ENCODE measurements at regions not wholly inside any gene's neighbourhood (a gene's known extent, or its start where the extent isn't known, plus 50 kb on each side); places are given as distances from the start of the nearest gene placed in this dataset.

GRCh38 chr22:34588871-34589545 is 476.9 kb upstream of the ISX start:
- ChIA-PET POLR2A (no interaction called here), CTCF (no interaction called here)
- ATAC-seq (ENCODE audit: low read depth) (no peak), DNase-seq (no peak)
- Mint-ChIP-seq H3K36me3 (ENCODE audit: low read depth) (no peaks in the 10 kb centered on the region), H3K27me3 (no peaks in the 10 kb centered on the region), H3K4me3 (no peak overlapping the region), H3K4me1 (no peaks in the 10 kb centered on the region), H3K9me3 (no peaks in the 10 kb centered on the region), H3K27ac (no peak overlapping the region)
- intact Hi-C loops (cut with micrococcal nuclease), result no loop called here
- no peak for TF ChIP-seq CTCF (IDR thresholded peaks at IDR 0.05)

- no peak for TF ChIP-seq CTCF (IDR thresholded peaks at IDR 0.05)
- DNase-seq, result no peak
- H3K36me3 Mint-ChIP-seq (ENCODE audit: low read depth), result no peaks in the 10 kb centered on the region
- no peaks in the 10 kb centered on the region for H3K4me1 Mint-ChIP-seq
- ChIA-PET CTCF (no interaction called here), POLR2A (no interaction called here)
- no peak overlapping the region for H3K4me3 Mint-ChIP-seq
- H3K27ac Mint-ChIP-seq, result no peak overlapping the region
- ATAC-seq (ENCODE audit: low read depth), result no peak
- H3K27me3 Mint-ChIP-seq, result no peaks in the 10 kb centered on the region
- intact Hi-C loops (cut with micrococcal nuclease), result no loop called here
- peaks cover 4% of the 10 kb centered on the region for H3K9me3 Mint-ChIP-seq
Measured at GRCh38 chr22:34592123-34592740, 473.7 kb upstream of the ISX start.

GRCh38 chr22:34599567-34599966 is 466.4 kb upstream of the ISX start:
- TF ChIP-seq CTCF (IDR thresholded peaks at IDR 0.05), result no peak
- DNase-seq (no peak), ATAC-seq (ENCODE audit: low read depth) (no peak)
- Mint-ChIP-seq H3K9me3 (peaks cover 4% of the 10 kb centered on the region), H3K4me3 (no peak overlapping the region), H3K27me3 (no peaks in the 10 kb centered on the region), H3K36me3 (ENCODE audit: low read depth) (no peaks in the 10 kb centered on the region), H3K27ac (no peak overlapping the region), H3K4me1 (no peaks in the 10 kb centered on the region)
- intact Hi-C loops (cut with micrococcal nuclease), result no loop called here
- CTCF ChIA-PET, result no interaction called here
- POLR2A ChIA-PET, result no interaction called here

GRCh38 chr22:34604312-34604711 is 461.6 kb upstream of the ISX start:
- H3K36me3 Mint-ChIP-seq (ENCODE audit: low read depth), result no peaks in the 10 kb centered on the region
- POLR2A ChIA-PET, result no interaction called here

GRCh38 chr22:34608106-34608505 is 457.9 kb upstream of the ISX start:
- no peak for TF ChIP-seq CTCF (IDR thresholded peaks at IDR 0.05)
- Mint-ChIP-seq H3K9me3 (peaks cover under 1% of the 10 kb centered on the region), H3K27ac (no peak overlapping the region), H3K4me1 (no peaks in the 10 kb centered on the region), H3K27me3 (no peaks in the 10 kb centered on the region), H3K4me3 (no peak overlapping the region), H3K36me3 (ENCODE audit: low read depth) (no peaks in the 10 kb centered on the region)
- ChIA-PET CTCF (no interaction called here), POLR2A (no interaction called here)
- intact Hi-C loops (cut with micrococcal nuclease), result no loop called here
- ATAC-seq (ENCODE audit: low read depth) (no peak), DNase-seq (no peak)

More at GRCh38 chr22:34604312-34604711, 461.6 kb upstream of the ISX start:
- Mint-ChIP-seq H3K4me1 (no peaks in the 10 kb centered on the region), H3K27me3 (no peaks in the 10 kb centered on the region), H3K9me3 (no peaks in the 10 kb centered on the region), H3K27ac (no peak overlapping the region), H3K4me3 (no peak overlapping the region)
- DNase-seq (no peak), ATAC-seq (ENCODE audit: low read depth) (no peak)
- CTCF ChIA-PET, result no interaction called here
- no peak for TF ChIP-seq CTCF (IDR thresholded peaks at IDR 0.05)
- intact Hi-C loops (cut with micrococcal nuclease), result no loop called here

All from activated B cell treated with CpG ODN at 0.5 μM for 24 hours (primary cell).